GM12873 (cell line): ENCODE measurements at regions not wholly inside any gene's neighbourhood (a gene's known extent, or its start where the extent isn't known, plus 50 kb on each side); places are given as distances from the start of the nearest gene placed in this dataset.

Experiments
- TF ChIP-seq, protein P1 (sequence below): IDR thresholded peaks from 2 replicates; pipeline ENCODE4 v1.5.1; 2012; ENCODE audit warnings: low read depth, mild to moderate bottlenecking, moderate library complexity, low read length, control low read depth; ENCODE audit not compliant: insufficient read depth; ENCODE audit errors: missing control alignments

GRCh38 chr1:217106231-217106901, 383.1 kb upstream of the ESRRG start:
- TF ChIP-seq, protein P1, sequence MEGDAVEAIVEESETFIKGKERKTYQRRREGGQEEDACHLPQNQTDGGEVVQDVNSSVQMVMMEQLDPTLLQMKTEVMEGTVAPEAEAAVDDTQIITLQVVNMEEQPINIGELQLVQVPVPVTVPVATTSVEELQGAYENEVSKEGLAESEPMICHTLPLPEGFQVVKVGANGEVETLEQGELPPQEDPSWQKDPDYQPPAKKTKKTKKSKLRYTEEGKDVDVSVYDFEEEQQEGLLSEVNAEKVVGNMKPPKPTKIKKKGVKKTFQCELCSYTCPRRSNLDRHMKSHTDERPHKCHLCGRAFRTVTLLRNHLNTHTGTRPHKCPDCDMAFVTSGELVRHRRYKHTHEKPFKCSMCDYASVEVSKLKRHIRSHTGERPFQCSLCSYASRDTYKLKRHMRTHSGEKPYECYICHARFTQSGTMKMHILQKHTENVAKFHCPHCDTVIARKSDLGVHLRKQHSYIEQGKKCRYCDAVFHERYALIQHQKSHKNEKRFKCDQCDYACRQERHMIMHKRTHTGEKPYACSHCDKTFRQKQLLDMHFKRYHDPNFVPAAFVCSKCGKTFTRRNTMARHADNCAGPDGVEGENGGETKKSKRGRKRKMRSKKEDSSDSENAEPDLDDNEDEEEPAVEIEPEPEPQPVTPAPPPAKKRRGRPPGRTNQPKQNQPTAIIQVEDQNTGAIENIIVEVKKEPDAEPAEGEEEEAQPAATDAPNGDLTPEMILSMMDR = no peak

- TF ChIP-seq, protein P1 = no peak
Observed at GRCh38 chr1:217105437-217105836, 382.2 kb upstream of the ESRRG start.

GRCh38 chr1:217097819-217098218, 374.6 kb upstream of the ESRRG start:
- TF ChIP-seq, protein P1 = no peak

- TF ChIP-seq, protein P1 = no peak
Observed at GRCh38 chr1:217096200-217096599, 373.0 kb upstream of the ESRRG start.

- TF ChIP-seq, protein P1 = no peak
Observed at GRCh38 chr1:217095050-217095622, 371.9 kb upstream of the ESRRG start.

- TF ChIP-seq, protein P1 = no peak
Observed at GRCh38 chr1:217091561-217091960, 368.3 kb upstream of the ESRRG start.

- TF ChIP-seq, protein P1 = no peak
Observed at GRCh38 chr1:217090060-217090911, 367.1 kb upstream of the ESRRG start.
